ENCODE measurements at regions not wholly inside any gene's neighbourhood (a gene's known extent, or its start where the extent isn't known, plus 50 kb on each side); places are given as distances from the start of the nearest gene placed in this dataset.
"Not testable (repeated sequence)": the region's sequence is repeated elsewhere in the genome, so short reads cannot be mapped to it uniquely, and the experiment has no call there.

GRCh38 chr12:39672976-39673375, 53.4 kb upstream of the ABCD2 start:
- Histone ChIP-seq H3K4me3 (no peak overlapping the region), H3K36me3 (no peaks in the 10 kb centered on the region), H3K4me1 (no peaks in the 10 kb centered on the region), H3K27ac (no peak overlapping the region), H3K9me3 (peaks cover 0 to 9% (median 0%) of the 10 kb centered on the region in 3 donors), H3K27me3 (no peaks in the 10 kb centered on the region)
- intact Hi-C loops (cut with DNase I; ENCODE audit: low total_unique reads) = no loop called here
- no peak for TF ChIP-seq CTCF (IDR thresholded peaks at IDR 0.05)
- DNase-seq = no peak

DNA sequence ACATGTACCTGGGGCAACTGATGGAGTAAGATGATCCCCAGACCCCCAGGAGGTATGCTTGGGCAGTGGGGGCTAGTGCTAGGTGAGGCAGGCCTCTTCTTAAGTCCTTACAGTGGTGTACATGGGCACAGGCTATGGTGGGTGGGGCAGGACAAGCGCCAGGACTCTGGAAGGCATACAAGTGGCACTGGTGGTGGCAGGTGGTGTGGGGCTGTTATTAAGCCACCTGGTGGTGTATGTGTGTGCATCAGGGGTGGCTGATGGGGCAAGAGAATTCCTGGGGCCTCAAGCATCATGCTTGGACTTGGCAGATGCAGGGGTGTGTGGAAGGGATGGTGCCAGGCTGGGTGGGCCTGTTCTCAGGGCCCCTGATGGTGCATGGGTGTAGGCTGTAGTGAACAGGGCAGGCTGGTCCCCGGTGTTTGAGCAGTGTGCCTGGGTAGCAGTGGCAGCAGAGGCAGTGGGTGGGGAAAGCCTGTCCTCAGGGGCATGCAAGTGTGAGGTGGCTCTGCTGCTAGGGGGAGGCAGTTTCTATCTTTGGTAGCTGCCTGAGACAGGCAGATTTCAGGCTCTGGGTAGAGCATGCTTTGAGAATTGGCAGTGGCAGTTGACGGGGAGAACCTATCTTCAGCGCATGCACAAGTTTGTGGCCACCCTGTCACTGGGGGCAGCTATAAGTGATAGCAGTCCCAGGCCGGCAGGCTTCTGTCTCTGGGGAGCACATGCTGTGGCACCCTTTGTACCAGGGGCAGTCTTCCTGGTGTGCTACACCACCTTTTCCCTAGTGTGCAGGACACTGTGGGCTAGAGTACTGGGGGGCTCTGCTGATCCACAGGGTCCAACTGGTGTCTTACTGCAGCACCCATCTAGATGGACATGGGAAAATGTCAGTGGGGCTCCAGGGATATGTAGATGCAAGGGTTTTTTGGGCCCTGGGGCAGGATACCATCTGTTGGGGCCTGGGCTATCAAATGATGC, 52.6 kb upstream of the ABCD2 start:
- intact Hi-C loops (cut with DNase I; ENCODE audit: low total_unique reads) = no loop called here
- no peaks in the 10 kb centered on the region for H3K36me3 ChIP-seq
- DNase-seq = no peak
- H3K4me1 ChIP-seq = no peaks in the 10 kb centered on the region
- H3K27me3 ChIP-seq = no peaks in the 10 kb centered on the region
- no peak overlapping the region for H3K27ac ChIP-seq
- no peak overlapping the region for H3K4me3 ChIP-seq
- no peak for TF ChIP-seq CTCF (IDR thresholded peaks at IDR 0.05)
- peaks cover 0 to 9% (median 0%) of the 10 kb centered on the region in 3 donors for H3K9me3 ChIP-seq

DNA sequence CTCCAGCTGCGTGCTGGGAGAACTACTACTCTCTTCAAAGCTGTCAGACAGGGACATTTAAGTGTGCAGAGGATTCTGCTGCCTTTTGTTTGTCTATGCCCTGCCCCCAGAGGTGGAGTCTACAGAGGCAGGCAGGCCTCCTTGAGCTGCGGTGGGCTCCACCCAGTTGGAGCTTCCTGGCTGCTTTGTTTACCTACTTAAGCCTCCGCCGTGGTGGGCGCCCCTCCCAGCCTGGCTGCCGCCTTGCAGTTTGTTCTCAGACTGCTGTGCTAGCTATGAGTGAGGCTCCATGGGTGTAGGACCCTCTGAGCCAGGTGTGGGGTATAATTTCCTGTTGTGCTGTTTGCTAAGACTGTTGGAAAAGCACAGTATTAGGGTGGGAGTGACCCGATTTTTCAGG, 49.9 kb upstream of the ABCD2 start:
- H3K9me3 ChIP-seq; H3K36me3 ChIP-seq; H3K27me3 ChIP-seq; intact Hi-C loops (cut with DNase I; ENCODE audit: low total_unique reads); H3K4me3 ChIP-seq; DNase-seq; H3K4me1 ChIP-seq; H3K27ac ChIP-seq: not testable (repeated sequence)
